ENCODE measurements at regions not wholly inside any gene's neighbourhood (a gene's known extent, or its start where the extent isn't known, plus 50 kb on each side); places are given as distances from the start of the nearest gene placed in this dataset.

DNA sequence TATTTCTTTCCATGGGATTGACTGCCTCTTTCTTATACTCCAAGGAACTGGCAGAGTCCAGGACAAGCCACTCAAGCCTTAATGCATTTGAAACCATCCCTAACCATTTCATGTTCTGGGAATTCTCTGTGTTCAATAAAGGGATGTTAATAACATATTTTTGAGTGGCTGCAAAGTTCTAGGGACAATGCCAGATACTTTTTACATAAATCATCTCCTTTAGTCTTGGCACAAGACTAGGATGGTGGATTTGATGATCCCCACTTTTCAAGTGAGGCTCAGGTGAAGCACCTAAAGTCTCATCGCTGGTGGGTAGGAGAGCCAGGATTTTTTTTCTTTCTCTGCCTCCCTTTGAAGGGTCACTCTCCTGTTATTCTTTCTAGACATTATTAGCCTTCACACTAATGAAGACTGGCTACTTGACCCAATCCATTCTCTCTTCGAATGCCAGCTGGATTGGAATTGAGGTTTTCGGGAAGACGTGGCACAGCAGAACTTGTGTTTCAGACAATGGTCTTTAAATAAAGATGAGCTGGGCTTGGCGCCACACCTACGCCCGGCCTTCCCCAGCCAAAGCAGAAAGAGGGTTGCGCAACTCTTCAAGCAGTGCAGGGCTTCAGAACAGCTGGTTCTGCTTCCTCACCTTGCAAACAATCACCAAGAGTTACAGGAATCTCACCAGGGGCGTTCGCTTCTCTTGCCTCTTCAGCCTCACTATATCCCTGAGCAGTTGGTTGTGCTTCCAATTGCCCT lies 73.8 kb upstream of the BMPER start:
- DNase-seq (ENCODE audit: low read depth) = no peak
- no peak overlapping the region for H3K4me3 ChIP-seq (ENCODE audit: low read depth, low read length)

- no peak overlapping the region for H3K4me3 ChIP-seq (ENCODE audit: low read depth, low read length)
- no peak for DNase-seq (ENCODE audit: low read depth)
These were observed 73.0 kb upstream of the BMPER start for GRCh38 chr7:33832271-33832721.

DNA sequence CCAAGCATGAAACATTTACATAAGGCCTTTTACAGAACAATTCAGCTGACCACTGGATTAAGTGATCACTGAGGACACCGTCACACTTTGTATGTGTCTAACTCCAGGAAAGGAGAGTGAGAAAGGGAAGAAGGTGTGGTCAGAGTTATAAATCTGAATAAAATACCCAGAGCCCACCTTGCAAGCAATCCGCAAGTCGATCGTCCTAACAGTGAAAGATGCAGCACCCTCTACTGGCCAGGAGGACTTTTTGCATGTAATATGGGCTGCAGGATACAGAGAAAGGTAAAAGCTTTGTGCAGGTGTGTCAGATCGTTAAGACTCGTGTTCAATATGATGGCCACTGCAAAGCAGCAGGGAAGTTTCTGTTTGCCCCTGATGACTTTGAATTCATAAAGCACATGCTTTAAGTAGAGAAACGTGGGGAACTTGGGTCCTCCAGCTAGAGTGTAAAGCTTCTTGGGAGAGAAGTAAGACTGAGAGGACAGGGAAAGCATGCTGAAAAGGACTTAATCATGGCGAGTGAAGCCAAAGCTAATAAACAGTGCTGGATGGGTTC lies 68.5 kb upstream of the BMPER start:
- no peak overlapping the region for H3K4me3 ChIP-seq (ENCODE audit: low read depth, low read length)
- no peak for DNase-seq (ENCODE audit: low read depth)

- no peak for DNase-seq (ENCODE audit: low read depth)
These were observed 67.9 kb upstream of the BMPER start for GRCh38 chr7:33837356-33837851.

DNA sequence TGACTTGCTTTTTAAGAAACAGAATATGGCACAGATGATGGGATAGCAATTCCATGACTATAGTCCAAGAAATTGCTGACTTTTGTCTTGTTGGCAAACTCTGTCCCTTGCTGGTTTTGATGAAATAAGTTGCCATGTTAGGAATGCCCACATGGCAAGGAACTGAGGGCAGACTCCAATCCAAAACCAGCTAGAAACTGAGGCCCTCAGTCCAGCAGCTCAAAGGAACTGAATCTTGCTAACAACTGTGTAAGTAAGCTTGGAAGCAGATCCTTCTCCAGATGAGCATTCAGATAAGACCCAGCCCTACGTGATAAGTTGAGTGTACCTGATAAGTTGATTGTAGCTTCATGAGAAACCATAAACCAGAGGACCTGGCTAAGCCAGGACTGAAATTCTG lies 64.3 kb upstream of the BMPER start:
- no peak for DNase-seq (ENCODE audit: low read depth)
- no peak overlapping the region for H3K4me3 ChIP-seq (ENCODE audit: low read depth, low read length)

More at GRCh38 chr7:33837356-33837851, 67.9 kb upstream of the BMPER start:
- no peak overlapping the region for H3K4me3 ChIP-seq (ENCODE audit: low read depth, low read length)

DNA sequence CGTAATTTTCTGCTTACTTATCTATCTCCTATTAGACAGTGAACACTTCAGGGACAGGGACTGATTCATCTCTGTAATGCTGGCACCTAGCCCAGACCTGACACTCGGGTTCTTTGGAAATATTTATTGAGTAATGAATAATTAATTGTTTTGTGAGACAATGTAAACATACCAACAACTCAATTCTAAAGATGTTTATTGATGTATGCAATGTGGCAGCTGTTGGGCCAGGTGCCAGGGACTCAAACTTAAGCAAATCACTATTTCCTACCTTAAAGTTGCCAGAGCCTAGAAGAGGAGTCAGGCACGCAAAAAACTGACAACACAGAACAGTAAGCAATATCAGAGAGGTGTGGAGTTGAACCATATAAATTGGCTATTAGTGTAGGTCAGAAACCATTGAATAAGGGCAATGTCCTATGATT lies 63.6 kb upstream of the BMPER start:
- DNase-seq (ENCODE audit: low read depth) = no peak
- H3K4me3 ChIP-seq (ENCODE audit: low read depth, low read length) = no peak overlapping the region

DNA sequence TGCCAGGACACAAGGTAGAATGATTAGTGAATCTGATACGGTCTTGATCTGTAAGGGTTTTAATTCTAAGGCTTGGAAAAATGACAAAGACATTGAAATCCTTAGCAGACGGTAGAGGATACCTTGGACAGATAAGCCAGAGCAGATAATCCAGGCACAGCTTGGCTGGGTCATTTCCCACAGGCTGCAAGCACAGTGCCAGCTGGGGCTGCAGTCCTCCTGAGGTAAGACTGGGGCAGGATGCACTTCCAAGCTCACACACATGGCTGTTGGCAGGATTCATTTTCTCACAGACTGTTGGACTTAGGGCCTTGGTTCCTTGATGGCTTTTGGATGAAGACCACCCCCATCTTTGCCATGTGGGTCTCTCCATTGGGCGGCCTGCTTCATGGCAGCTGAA lies 63.2 kb upstream of the BMPER start:
- H3K4me3 ChIP-seq (ENCODE audit: low read depth, low read length) = no peak overlapping the region
- DNase-seq (ENCODE audit: low read depth) = no peak

- no peak overlapping the region for H3K4me3 ChIP-seq (ENCODE audit: low read depth, low read length)
- no peak for DNase-seq (ENCODE audit: low read depth)
These were observed 59.3 kb upstream of the BMPER start for GRCh38 chr7:33845991-33846509.

GRCh38 chr7:33849004-33849403 lies 56.3 kb upstream of the BMPER start:
- DNase-seq (ENCODE audit: low read depth) = no peak
- H3K4me3 ChIP-seq (ENCODE audit: low read depth, low read length) = no peak overlapping the region

DNA sequence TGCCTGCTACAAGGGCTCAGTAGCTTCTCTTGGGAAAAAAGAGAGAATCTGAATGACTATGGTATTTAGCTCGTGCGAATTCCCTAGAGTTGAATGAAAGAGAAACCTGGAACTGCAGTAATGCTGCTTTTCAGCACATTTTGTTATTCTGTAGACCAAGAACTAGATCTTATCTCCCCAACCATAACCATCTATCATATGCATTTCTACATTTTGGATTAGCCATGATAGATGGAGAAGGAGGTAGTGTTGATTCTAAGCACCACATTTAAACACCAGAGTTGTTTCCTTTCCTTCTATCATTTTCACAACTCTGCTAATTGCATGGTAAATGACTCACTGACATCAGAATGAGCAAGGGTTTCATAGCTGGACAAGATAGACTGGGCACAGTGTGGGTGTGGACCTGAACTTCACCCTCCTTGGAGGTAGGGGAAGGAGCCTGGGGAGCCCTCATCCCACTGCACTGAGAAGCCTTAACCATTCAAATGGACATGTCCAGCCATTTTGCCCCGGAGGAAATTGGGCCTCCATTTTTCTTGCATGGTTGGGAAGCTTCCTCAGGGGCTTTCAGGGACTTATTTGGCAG lies 55.3 kb upstream of the BMPER start:
- no peak overlapping the region for H3K4me3 ChIP-seq (ENCODE audit: low read depth, low read length)
- no peak for DNase-seq (ENCODE audit: low read depth)

DNA sequence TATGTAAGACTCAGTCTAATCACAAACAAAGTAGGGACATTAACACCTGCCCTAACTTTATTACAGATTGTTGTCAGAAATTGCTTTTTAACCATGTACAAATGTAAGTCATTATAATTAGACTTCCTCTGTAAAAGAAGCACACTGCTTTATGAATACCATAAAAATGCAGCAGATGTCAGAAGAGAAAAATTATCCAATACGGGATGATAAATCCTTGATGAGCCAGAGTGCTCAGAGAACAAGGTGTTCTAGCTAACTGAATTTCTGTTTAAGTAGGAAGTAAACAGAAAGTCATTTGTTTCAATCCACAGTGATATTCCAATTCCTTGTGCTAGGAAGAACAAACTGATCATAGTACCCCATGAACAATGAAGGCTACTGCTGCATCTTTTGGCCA lies 54.6 kb upstream of the BMPER start:
- H3K4me3 ChIP-seq (ENCODE audit: low read depth, low read length) = no peak overlapping the region
- no peak for DNase-seq (ENCODE audit: low read depth)

- DNase-seq (ENCODE audit: low read depth) = no peak
These were observed 52.5 kb upstream of the BMPER start for GRCh38 chr7:33852838-33853237.

GRCh38 chr7:33853361-33854062 lies 51.8 kb upstream of the BMPER start:
- peak; percentile 71 for DNase-seq (ENCODE audit: low read depth)
- no peak overlapping the region for H3K4me3 ChIP-seq (ENCODE audit: low read depth, low read length)

More at GRCh38 chr7:33852838-33853237, 52.5 kb upstream of the BMPER start:
- H3K4me3 ChIP-seq (ENCODE audit: low read depth, low read length) = no peak overlapping the region

DNA sequence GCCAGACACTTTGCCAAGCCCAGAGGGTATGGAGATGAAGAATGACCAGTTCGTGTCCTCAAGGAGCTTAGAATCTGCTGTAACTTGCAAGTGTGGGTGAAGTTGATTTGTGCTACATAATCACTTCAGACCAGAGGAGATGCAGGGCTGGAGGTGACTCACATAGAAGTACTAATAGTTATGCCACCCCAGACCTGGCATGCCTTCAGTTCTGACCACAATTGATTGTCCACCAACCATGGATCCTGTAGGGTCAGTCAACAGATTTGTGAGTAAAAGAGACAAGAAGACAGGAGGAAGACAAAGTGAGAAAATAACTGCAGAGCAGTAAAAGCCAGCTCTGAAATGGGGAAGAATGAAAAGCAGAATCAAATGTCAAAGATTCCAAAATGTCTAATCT lies 51.2 kb upstream of the BMPER start:
- DNase-seq (ENCODE audit: low read depth) = peak; percentile 56

DNA sequence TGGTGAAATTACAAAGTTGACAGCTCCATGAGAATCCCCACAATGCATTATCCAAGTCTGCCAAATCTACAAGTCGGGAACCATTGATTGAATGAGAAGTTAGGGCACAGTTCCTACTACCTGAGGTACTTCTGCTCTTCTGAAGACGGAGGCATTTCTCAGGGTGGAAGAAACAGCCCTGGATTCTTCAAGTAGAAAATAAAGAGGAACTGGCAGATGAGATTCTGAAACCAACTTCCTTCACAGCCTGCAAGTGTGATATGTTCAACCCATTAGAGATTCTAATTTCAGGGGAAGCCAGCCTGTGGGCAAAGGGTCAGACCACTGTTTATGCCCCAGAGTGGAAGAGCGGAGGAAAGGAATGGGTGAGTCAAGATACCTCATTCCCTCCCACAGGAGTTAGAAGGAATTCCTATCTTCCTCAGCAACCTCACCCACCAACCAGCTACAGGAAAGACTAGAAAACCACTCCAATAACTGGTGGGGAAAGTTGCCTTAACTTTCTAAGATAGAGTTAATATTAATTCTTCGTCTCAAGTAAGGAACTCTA lies 50.5 kb upstream of the BMPER start:
- DNase-seq (ENCODE audit: low read depth) = peak; percentile 85
- no peak overlapping the region for H3K4me3 ChIP-seq (ENCODE audit: low read depth, low read length)

More for the DNA sequence above, 51.2 kb upstream of the BMPER start:
- H3K4me3 ChIP-seq (ENCODE audit: low read depth, low read length) = no peak overlapping the region
